ENCODE measurements at regions not wholly inside any gene's neighbourhood (a gene's known extent, or its start where the extent isn't known, plus 50 kb on each side); places are given as distances from the start of the nearest gene placed in this dataset.

DNA sequence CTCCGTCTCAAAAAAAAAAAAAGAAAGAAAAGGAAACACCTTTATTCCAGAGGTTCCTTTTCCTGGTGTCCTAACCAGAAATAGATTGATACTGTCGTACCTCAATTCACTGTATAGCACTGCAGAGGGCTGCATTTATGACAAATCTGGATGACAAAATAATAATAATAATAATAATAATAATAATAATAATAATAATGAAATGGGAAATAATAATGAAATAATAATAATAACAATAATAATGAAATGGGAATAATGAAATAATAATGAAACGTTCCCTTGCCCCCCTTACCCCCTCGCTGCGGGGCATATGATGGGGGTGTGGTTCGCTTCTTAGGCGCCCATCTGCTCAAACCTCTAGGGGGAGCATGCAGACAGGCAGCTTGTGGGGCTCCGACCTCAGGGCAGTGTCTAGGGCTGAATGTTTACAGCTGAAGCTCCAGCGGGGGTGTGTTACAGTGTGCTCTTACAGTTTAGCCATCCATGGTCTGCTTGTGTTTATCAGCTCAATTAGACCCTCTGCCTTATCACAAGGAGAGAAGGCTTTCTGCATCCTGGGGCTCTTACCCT, 1088.3 kb upstream of the SEL1L start:
- Histone ChIP-seq H3K4me3 (ENCODE audit: low read depth in 1 of 2, low read length in 1 of 2) (no peak overlapping the region), H3K27ac (no peak overlapping the region), H3K27me3 (no peaks in the 10 kb centered on the region), H3K36me3 (no peaks in the 10 kb centered on the region), H3K9me3 (no peaks in the 10 kb centered on the region), H3K4me1 (ENCODE audit: control insufficient read depth in 1 of 2, insufficient read depth in 1 of 2, low read depth in 1 of 2, low read length in 1 of 2) (no peaks in the 10 kb centered on the region)
- TF ChIP-seq, protein P1, sequence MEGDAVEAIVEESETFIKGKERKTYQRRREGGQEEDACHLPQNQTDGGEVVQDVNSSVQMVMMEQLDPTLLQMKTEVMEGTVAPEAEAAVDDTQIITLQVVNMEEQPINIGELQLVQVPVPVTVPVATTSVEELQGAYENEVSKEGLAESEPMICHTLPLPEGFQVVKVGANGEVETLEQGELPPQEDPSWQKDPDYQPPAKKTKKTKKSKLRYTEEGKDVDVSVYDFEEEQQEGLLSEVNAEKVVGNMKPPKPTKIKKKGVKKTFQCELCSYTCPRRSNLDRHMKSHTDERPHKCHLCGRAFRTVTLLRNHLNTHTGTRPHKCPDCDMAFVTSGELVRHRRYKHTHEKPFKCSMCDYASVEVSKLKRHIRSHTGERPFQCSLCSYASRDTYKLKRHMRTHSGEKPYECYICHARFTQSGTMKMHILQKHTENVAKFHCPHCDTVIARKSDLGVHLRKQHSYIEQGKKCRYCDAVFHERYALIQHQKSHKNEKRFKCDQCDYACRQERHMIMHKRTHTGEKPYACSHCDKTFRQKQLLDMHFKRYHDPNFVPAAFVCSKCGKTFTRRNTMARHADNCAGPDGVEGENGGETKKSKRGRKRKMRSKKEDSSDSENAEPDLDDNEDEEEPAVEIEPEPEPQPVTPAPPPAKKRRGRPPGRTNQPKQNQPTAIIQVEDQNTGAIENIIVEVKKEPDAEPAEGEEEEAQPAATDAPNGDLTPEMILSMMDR (IDR thresholded peaks at IDR 0.05), result no peak

DNA sequence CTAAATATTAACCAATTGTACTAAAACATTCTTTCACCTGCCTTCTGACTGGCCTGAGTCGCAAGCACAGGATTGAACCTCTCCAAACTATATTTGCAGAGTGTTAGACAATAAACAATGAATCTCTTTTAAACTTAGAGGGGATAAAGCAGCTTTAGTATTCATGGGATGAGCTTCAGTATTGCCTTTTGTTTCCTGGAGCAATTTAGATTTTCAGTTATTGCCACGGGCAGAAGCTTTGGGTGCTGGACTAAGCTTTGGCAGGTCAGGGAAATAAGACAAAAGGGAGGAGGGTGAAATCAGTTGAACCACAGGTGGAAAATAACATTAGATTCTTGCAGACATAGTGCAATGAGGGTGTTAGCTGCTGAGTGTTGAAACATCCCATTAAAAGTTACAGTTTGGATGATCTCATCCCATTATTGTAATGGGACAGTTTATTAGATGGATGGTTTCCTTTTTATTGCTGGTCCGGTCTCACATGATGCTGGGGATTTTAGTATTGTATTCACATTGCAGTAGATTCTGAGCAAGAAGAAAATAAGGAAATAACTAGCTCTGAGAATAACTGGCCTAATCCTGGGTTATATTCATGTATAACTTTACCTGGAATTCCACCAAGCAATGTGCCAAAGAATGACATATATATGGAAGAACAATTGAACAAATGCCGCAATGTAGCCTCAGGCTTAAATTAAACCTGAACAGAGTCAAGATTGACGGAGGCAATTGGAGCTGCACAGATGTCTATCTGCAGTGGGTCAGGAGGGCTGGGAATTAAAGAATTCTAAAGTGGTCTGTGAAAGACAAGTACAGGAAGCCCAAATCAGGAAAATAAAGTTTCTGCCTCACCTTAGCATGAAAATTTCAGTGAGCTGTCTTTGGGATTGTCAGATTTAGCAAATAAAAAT, 1092.8 kb upstream of the SEL1L start:
- H3K27me3 ChIP-seq, result no peaks in the 10 kb centered on the region
- H3K4me1 ChIP-seq (ENCODE audit: control insufficient read depth in 1 of 2, insufficient read depth in 1 of 2, low read depth in 1 of 2, low read length in 1 of 2), result no peaks in the 10 kb centered on the region
- H3K4me3 ChIP-seq (ENCODE audit: low read depth in 1 of 2, low read length in 1 of 2), result no peak overlapping the region
- TF ChIP-seq, protein P1 (IDR thresholded peaks at IDR 0.05), result no peak
- H3K9me3 ChIP-seq, result no peaks in the 10 kb centered on the region
- no peaks in the 10 kb centered on the region for H3K36me3 ChIP-seq
- no peak overlapping the region for H3K27ac ChIP-seq

DNA sequence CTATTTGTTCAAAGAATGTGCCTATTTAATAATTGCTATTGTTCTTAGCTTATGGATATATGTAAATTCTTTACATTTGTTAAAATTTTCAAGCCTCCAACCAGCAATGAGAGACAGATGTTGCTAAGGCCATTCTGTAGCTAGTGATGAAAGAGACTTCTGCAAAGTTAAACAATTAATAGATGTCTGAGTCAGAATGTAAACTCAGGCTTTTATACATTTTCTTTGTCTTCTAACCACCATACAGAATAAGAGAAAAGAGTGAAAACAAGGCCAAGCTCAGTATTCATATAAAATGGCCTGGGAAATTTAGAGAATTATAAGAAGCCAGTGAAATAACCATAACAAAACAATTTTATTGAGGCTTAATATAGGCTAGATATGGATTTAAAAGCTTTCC, 1102.3 kb upstream of the SEL1L start:
- Histone ChIP-seq H3K9me3 (no peaks in the 10 kb centered on the region), H3K27me3 (no peaks in the 10 kb centered on the region), H3K27ac (no peak overlapping the region), H3K36me3 (no peaks in the 10 kb centered on the region), H3K4me3 (ENCODE audit: low read depth in 1 of 2, low read length in 1 of 2) (no peak overlapping the region), H3K4me1 (ENCODE audit: control insufficient read depth in 1 of 2, insufficient read depth in 1 of 2, low read depth in 1 of 2, low read length in 1 of 2) (no peaks in the 10 kb centered on the region)
- TF ChIP-seq, protein P1 (IDR thresholded peaks at IDR 0.05), result no peak

DNA sequence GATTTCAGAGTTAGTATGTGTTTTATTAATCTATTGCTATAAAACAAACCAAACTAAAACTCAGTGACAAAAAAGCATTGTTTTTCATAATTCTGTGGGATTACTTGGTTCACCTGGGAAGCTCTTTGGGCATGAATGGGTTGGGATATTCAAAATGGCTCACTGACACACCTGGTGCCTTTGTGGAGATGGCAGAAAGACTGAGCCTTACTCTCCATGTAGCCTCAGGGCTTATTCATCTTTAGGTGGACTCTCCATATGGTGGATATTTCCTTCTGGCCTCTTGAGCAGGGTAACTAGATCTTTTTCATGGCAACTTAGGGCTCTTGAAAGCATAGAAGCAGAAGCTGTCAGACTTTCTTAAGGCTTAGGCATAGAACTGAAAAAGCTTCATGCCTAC, 1102.8 kb upstream of the SEL1L start:
- H3K27ac ChIP-seq, result no peak overlapping the region
- no peaks in the 10 kb centered on the region for H3K4me1 ChIP-seq (ENCODE audit: control insufficient read depth in 1 of 2, insufficient read depth in 1 of 2, low read depth in 1 of 2, low read length in 1 of 2)
- no peaks in the 10 kb centered on the region for H3K36me3 ChIP-seq
- TF ChIP-seq, protein P1 (IDR thresholded peaks at IDR 0.05), result no peak
- H3K4me3 ChIP-seq (ENCODE audit: low read depth in 1 of 2, low read length in 1 of 2), result no peak overlapping the region
- no peaks in the 10 kb centered on the region for H3K9me3 ChIP-seq
- H3K27me3 ChIP-seq, result no peaks in the 10 kb centered on the region

DNA sequence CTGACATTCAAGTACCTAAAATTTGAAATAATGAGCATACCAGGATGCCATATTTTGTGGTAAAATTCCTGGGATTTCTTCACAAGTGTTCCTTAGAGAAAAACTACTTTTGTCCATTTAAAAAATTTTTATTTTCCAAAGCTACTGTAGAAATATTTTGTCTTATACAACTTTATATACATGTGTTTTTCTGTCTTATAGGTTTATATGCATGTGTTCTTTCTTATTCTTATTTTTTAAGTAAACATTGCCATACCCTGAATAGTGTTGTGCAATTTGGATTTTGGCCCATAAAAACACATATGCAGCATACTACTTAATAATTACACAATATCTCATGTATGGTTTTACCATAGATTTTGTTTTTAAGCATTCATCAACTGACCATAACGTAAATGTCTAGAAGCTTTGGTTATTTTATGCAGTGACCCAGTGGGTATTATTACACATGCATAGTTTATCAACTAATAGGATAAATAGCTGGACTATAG, 1107.4 kb upstream of the SEL1L start:
- Histone ChIP-seq H3K27me3 (no peaks in the 10 kb centered on the region), H3K36me3 (no peaks in the 10 kb centered on the region), H3K4me3 (ENCODE audit: low read depth in 1 of 2, low read length in 1 of 2) (no peak overlapping the region), H3K4me1 (ENCODE audit: control insufficient read depth in 1 of 2, insufficient read depth in 1 of 2, low read depth in 1 of 2, low read length in 1 of 2) (no peaks in the 10 kb centered on the region), H3K27ac (no peak overlapping the region), H3K9me3 (no peaks in the 10 kb centered on the region)
- TF ChIP-seq, protein P1 (IDR thresholded peaks at IDR 0.05), result no peak
